SK-N-SH (cell line): ENCODE measurements at regions not wholly inside any gene's neighbourhood (a gene's known extent, or its start where the extent isn't known, plus 50 kb on each side); places are given as distances from the start of the nearest gene placed in this dataset.
A peak's percentile ranks its signal among the peaks of the same experiment; 100 is the strongest.

Experiments
- CTCF ChIA-PET: fragments of 300-600, 350-600 bp; formaldehyde crosslinking; extraction: SDS; loops from one replicate; lab custom pipeline; 2021; lab: Yijun Ruan, JAX
- POLR2A ChIA-PET: fragments of 350-600 bp; sonication (Branson Sonifier 250); formaldehyde crosslinking; extraction: SDS; loops from one replicate; lab custom pipeline; 2020; ENCODE audit warnings: antibody characterized with exemption, inconsistent platforms; lab: Yijun Ruan, JAX
- DNase-seq: peaks from one replicate; pipeline ENCODE4 v3.0.0; 2012
- H2AFZ ChIP-seq: fragments of 200-600 bp; sonication (generic); 2 replicates; pipeline ENCODE4 v1.8.1; 2016; ENCODE audit warnings: antibody characterized with exemption, mild to moderate bottlenecking, low read depth
- H3F3A ChIP-seq: fragments of 200-600 bp; sonication (generic); replicated peaks from 2 replicates; pipeline ENCODE3; 2016; ENCODE audit warnings: antibody characterized with exemption, mild to moderate bottlenecking; ENCODE audit not compliant: insufficient read depth
- H3K27ac ChIP-seq, 2 experiments: fragments of 200-500 bp in 1 of 2; fragments of 200-600 bp in 1 of 2; sonication (Bioruptor generic) in 1 of 2; sonication (generic), shearing (Covaris generic) in 1 of 2; 2 replicates each; pipeline versions ENCODE4 v1.5.1 to v1.6.1; 2014 to 2016; ENCODE audit warnings: low read depth in 2 of 2, inconsistent platforms in 1 of 2, low read length in 1 of 2, mild to moderate bottlenecking in 1 of 2, mixed read lengths in 1 of 2
- H3K27me3 ChIP-seq: fragments of 200-600 bp; sonication (generic), shearing (Covaris generic); 2 replicates; pipeline ENCODE4 v1.6.1; 2016; ENCODE audit warnings: mixed run types; ENCODE audit not compliant: insufficient read depth
- H3K36me3 ChIP-seq, 2 experiments: fragments of 200-500 bp in 1 of 2; fragments of 200-600 bp in 1 of 2; sonication (Bioruptor generic) in 1 of 2; sonication (generic) in 1 of 2; replicated peaks in 1 of 2; 2 replicates each; pipeline versions ENCODE3 to v1.5.1; 2014 to 2016; ENCODE audit warnings: low read length in 1 of 2, mild to moderate bottlenecking in 1 of 2; ENCODE audit not compliant: insufficient read depth in 2 of 2, control insufficient read depth in 1 of 2
- H3K4me1 ChIP-seq, 2 experiments: fragments of 200-500 bp in 1 of 2; fragments of 200-600 bp in 1 of 2; sonication (Bioruptor generic) in 1 of 2; sonication (generic), shearing (Covaris generic) in 1 of 2; 2 replicates each; pipeline versions ENCODE4 v1.5.1 to v1.6.1; 2014 to 2016; ENCODE audit warnings: low read depth in 1 of 2, low read length in 1 of 2, mixed run types in 1 of 2; ENCODE audit not compliant: insufficient read depth in 2 of 2, control insufficient read depth in 1 of 2
- H3K4me2 ChIP-seq: fragments of 200-600 bp; sonication (generic), shearing (Covaris generic); 2 replicates; pipeline ENCODE4 v1.6.1; 2017; ENCODE audit warnings: mixed run types
- H3K4me3 ChIP-seq, 2 experiments: fragments of 200-500 bp in 1 of 2; fragments of 200-600 bp in 1 of 2; sonication (Bioruptor generic) in 1 of 2; sonication (generic), shearing (Covaris generic) in 1 of 2; 2 replicates each; pipeline versions ENCODE4 v1.5.1 to v1.8.1; 2014 to 2016; ENCODE audit warnings: low read depth in 2 of 2, inconsistent platforms in 1 of 2, low read length in 1 of 2, mild to moderate bottlenecking in 1 of 2, mixed read lengths in 1 of 2, moderate library complexity in 1 of 2
- H3K79me2 ChIP-seq: fragments of 200-600 bp; sonication (generic); 2 replicates; pipeline ENCODE4 v1.8.1; 2017; ENCODE audit warnings: mild to moderate bottlenecking; ENCODE audit not compliant: insufficient read depth
- H3K9ac ChIP-seq: fragments of 200-600 bp; sonication (generic); 2 replicates; pipeline ENCODE4 v1.6.1; 2017; ENCODE audit warnings: mixed run types
- H3K9me2 ChIP-seq: fragments of 200-600 bp; sonication (generic); 2 replicates; pipeline ENCODE4 v1.6.1; 2017; ENCODE audit warnings: mixed run types
- H3K9me3 ChIP-seq: fragments of 200-600 bp; sonication (generic); 2 replicates; pipeline ENCODE4 v1.6.1; 2017; ENCODE audit warnings: mixed run types, mild to moderate bottlenecking, moderate library complexity
- H4K20me1 ChIP-seq: fragments of 200-600 bp; sonication (generic); 2 replicates; pipeline ENCODE4 v1.6.1; 2017; ENCODE audit warnings: mild to moderate bottlenecking, mixed run types; ENCODE audit not compliant: insufficient read depth
- CHD2 ChIP-seq: fragments of 150-350 bp; IDR thresholded peaks from 2 replicates; pipeline ENCODE4 v1.6.1; 2018; ENCODE audit warnings: low read length; ENCODE audit not compliant: partially characterized antibody
- CTCF ChIP-seq: fragments of 200-600 bp; sonication (generic); IDR thresholded peaks from 2 replicates; pipeline ENCODE4 v1.6.1; 2017; ENCODE audit warnings: antibody characterized with exemption, mild to moderate bottlenecking, moderate library complexity
- EP300 ChIP-seq, 2 experiments: IDR thresholded peaks; 2 replicates each; pipeline versions ENCODE4 v1.4.0 to v1.6.1; 2012; ENCODE audit warnings: borderline replicate concordance in 1 of 2, low read depth in 1 of 2, low read length in 1 of 2
- FOXJ3 ChIP-seq: sonication (generic); formaldehyde crosslinking; IDR thresholded peaks from 2 replicates; pipeline ENCODE4 v1.5.1; 2020; ENCODE audit warnings: mild to moderate bottlenecking, missing genetic modification reagents
- GABPA ChIP-seq: IDR thresholded peaks from 2 replicates; pipeline ENCODE4 v1.4.0; 2012; ENCODE audit warnings: low read depth, mild to moderate bottlenecking
- GATA2 ChIP-seq: sonication (generic); formaldehyde crosslinking; IDR thresholded peaks from 2 replicates; pipeline ENCODE4 v1.5.0; 2020; ENCODE audit warnings: mild to moderate bottlenecking, missing genetic modification reagents
- IRF3 ChIP-seq: fragments of 150-350 bp; IDR thresholded peaks from 2 replicates; pipeline ENCODE4 v1.6.1; 2016; ENCODE audit warnings: mild to moderate bottlenecking, low read depth, low read length
- MEF2A ChIP-seq: IDR thresholded peaks from 2 replicates; pipeline ENCODE4 v1.4.0; 2012; ENCODE audit warnings: low read depth, borderline replicate concordance
- NFIC ChIP-seq: IDR thresholded peaks from 2 replicates; pipeline ENCODE4 v1.4.0; 2012; ENCODE audit warnings: borderline replicate concordance
- NRF1 ChIP-seq: IDR thresholded peaks from 2 replicates; pipeline ENCODE4 v1.6.1; 2012; ENCODE audit warnings: low read depth, mild to moderate bottlenecking, low read length
- PBX3 ChIP-seq: IDR thresholded peaks from 2 replicates; pipeline ENCODE4; 2012
- POLR2AphosphoS5 ChIP-seq: IDR thresholded peaks from 2 replicates; pipeline ENCODE4 v1.6.1; 2012; ENCODE audit warnings: low read depth, low read length
- RAD21 ChIP-seq: IDR thresholded peaks from 2 replicates; pipeline ENCODE4 v1.6.1; 2012; ENCODE audit warnings: mild to moderate bottlenecking, low read length
- RCOR1 ChIP-seq: fragments of 150-350 bp; IDR thresholded peaks from 2 replicates; pipeline ENCODE4 v1.6.1; 2017; ENCODE audit warnings: antibody characterized with exemption, low read length
- RXRA ChIP-seq: IDR thresholded peaks from 2 replicates; pipeline ENCODE4 v1.4.0; 2012; ENCODE audit warnings: low read depth, mild to moderate bottlenecking, borderline replicate concordance
- TCF12 ChIP-seq: IDR thresholded peaks from 2 replicates; pipeline ENCODE4 v1.4.0; 2012
- TEAD4 ChIP-seq: IDR thresholded peaks from 2 replicates; pipeline ENCODE4 v1.4.0; 2012; ENCODE audit warnings: mild to moderate bottlenecking, borderline replicate concordance; ENCODE audit not compliant: insufficient read depth
- USF1 ChIP-seq: IDR thresholded peaks from 2 replicates; pipeline ENCODE4 v1.4.0; 2012; ENCODE audit warnings: low read depth, borderline replicate concordance
- YY1 ChIP-seq: IDR thresholded peaks from 2 replicates; pipeline ENCODE4 v1.4.0; 2012; ENCODE audit warnings: low read depth, mild to moderate bottlenecking
- WGBS: methylation state at CpG from one replicate; pipeline ENCODE4 v1.1.6; 2017; ENCODE audit warnings: low lambda C conversion rate; 5-methylcytosine and 5-hydroxymethylcytosine counted together

GRCh38 chr18:40066368-40066767 lies 1888.7 kb upstream of the PIK3C3 start:
- no peak overlapping the region for H2AFZ ChIP-seq
- H3K9me3 ChIP-seq: no peaks in the 10 kb centered on the region
- H4K20me1 ChIP-seq: no peaks in the 10 kb centered on the region
- H3K9me2 ChIP-seq: no peaks in the 10 kb centered on the region
- no peaks in the 10 kb centered on the region for H3F3A ChIP-seq
- DNase-seq: no peak
- no peak overlapping the region for H3K9ac ChIP-seq
- H3K79me2 ChIP-seq: no peaks in the 10 kb centered on the region
- no peaks in the 10 kb centered on the region for H3K36me3 ChIP-seq
- POLR2A ChIA-PET: no interaction called here
- TF ChIP-seq POLR2AphosphoS5 (no peak), CHD2 (no peak), RXRA (no peak), FOXJ3 (CRISPR knock-in tag) (no peak), USF1 (no peak), IRF3 (no peak), PBX3 (no peak), RAD21 (no peak), GABPA (no peak), TEAD4 (no peak), NFIC (no peak), NRF1 (no peak), TCF12 (no peak), MEF2A (no peak)
- peaks cover 0 to 2% of the 10 kb centered on the region in 2 experiments; a peak in 1 of 4 replicates for H3K4me1 ChIP-seq
- H3K4me2 ChIP-seq: no peak overlapping the region
- CTCF ChIA-PET: no interaction called here
- 21% methylated on average over 1 of the region's 1 CpG for WGBS
- H3K27me3 ChIP-seq: no peaks in the 10 kb centered on the region
- no peak overlapping the region for H3K4me3 ChIP-seq
- H3K27ac ChIP-seq: no peak overlapping the region

GRCh38 chr18:40063488-40063887 lies 1891.5 kb upstream of the PIK3C3 start:
- POLR2A ChIA-PET: no interaction called here
- no peak overlapping the region for H2AFZ ChIP-seq
- no peaks in the 10 kb centered on the region for H3K36me3 ChIP-seq
- H3K79me2 ChIP-seq: no peaks in the 10 kb centered on the region
- TF ChIP-seq CTCF (no peak), YY1 (no peak), RCOR1 (peak; percentile 60; the same call in 1 of the 2 replicates), GATA2 (CRISPR knock-in tag) (0 out of 2 replicates have a peak, but pooled peaks have one; percentile 14), EP300 (IDR thresholded peaks at IDR 0.05; ENCODE audit: borderline replicate concordance in 1 of 2, low read depth in 1 of 2, low read length in 1 of 2) (peak in 1 of 2 experiments; percentile 60; a peak in 1 of 4 replicates), CHD2 (peak; percentile 17)
- no peak overlapping the region for H3K9ac ChIP-seq
- H3K4me1 ChIP-seq: peaks cover 0 to 2% of the 10 kb centered on the region in 2 experiments; a peak in 1 of 4 replicates
- no peak overlapping the region for H3K4me2 ChIP-seq
- H3K9me3 ChIP-seq: no peaks in the 10 kb centered on the region
- H3K9me2 ChIP-seq: no peaks in the 10 kb centered on the region
- no peaks in the 10 kb centered on the region for H4K20me1 ChIP-seq
- peak; percentile 30 for DNase-seq
- CTCF ChIA-PET: no interaction called here
- no peak overlapping the region for H3K4me3 ChIP-seq
- no peak overlapping the region for H3K27ac ChIP-seq
- H3F3A ChIP-seq: no peaks in the 10 kb centered on the region
- no peaks in the 10 kb centered on the region for H3K27me3 ChIP-seq
